Embryonic facial prominence (tissue), 1 donor: ENCODE measurements at regions not wholly inside any gene's neighbourhood (a gene's known extent, or its start where the extent isn't known, plus 50 kb on each side); places are given as distances from the start of the nearest gene placed in this dataset.

Experiments
- DNase-seq: peaks from one replicate; pipeline ENCODE4 v3.0.0-alpha.2; 2016; ENCODE audit errors: extremely low spot score

DNA sequence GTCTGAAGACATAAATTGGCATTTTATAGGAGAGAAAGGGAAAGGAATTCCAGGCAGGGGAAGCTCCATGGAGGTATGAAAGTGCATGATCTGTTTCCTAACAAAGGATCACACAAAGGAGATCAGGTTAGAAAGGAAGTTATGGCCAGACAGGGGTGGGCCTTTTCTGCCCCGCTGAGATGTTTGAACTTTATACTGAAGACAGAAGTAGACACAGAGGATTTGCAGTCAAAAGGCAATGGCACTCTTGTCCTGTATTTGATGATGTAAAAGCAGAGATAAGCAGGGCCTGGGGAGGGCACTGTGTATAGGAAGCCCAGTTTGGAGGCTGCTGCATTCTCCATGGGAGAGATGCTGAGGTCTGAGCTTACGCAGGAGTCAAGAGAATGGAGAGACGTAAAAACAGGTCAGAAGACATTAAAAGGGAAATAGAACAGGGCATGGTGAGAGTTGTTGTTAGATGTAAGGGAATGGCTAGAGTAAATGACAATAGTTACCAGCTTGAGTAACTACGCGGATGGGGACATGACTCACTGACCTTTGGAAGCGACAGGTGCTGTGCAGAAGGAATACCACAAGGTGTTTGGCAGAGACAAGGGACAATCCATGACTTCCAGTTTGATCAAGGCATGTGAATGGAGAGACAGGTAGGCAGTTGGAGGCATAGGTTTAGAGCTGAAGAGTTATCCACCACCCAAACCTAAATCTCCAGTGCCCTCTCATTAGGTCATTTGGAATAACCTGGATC is 190.6 kb upstream of the SASH1 start:
- no peak for DNase-seq

DNA sequence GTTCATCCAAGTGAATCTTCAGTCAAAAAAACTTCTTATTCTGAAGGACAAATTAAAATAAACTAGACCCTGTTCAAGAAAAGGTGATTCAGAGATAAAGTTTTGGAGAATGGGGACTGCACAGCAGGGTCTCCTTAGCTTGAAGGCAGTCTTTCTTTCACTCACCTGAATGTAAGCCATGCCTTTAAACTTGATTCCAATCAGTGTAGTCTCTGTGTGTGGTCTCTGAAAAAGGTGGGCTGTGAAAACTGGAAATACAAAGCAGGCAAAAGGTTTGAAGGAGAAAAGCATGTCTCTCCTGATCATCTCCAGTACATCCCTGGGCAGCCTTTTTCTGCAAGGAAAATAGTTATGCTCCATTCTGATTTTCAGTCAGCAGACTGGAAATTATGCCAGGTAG is 188.0 kb upstream of the SASH1 start:
- DNase-seq, result no peak

DNA sequence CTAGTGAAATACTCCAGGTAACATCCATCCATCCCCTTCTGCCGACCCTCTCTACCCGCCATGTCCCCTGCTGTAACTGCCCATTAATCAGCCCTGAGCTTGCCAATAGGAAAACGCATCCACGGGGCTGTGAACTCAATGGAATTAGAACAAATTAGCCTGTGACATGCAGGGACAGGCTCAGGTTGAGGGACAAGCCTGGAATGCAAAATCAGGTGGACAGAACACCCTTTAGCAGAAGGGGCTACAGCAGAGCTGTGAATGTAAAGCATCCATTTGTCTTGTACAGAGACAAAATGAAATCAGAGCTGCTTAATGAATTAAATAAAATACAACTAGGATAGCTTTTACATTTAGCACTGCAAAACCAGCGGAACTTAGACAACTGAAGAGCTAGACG is 187.3 kb upstream of the SASH1 start:
- DNase-seq, result no peak

DNA sequence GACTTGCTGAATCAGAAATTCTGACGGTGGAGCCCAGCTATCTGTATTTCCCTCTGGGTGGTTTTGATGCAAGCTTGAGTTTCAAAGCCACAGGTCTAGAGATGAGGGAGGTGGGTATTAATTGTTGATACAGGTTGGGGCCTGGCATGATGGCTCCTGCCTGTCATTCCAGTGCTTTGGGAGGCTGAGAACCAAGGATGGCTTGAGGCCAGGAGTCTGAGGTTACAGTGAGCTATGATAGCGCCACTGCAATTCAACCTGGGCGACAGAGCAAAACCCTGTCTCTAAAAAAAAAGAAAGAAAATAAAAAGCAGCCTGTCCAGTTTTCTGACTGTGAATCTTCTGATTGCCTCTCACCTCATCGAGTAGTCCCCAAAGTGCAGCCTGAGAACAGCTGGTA is 184.8 kb upstream of the SASH1 start:
- no peak for DNase-seq

DNA sequence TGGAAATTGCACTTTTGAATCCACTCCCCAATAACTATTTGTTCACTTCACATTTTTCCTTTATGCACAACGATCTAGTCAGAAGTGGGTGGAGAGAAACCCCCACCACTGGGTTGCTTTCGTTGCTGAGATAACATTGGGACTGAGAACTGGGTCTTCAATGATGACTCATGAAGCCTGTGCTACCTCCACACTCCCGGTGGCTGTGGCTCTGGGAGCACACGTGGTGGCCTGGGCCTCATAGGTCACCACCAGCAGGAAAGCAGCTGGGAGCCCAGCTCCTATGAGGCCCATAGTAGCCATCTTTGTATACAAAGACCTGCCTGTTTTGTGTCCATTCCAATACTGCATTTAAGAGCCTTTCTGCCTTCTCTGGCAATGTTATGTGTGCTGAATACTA is 178.0 kb upstream of the SASH1 start:
- DNase-seq, result no peak

DNA sequence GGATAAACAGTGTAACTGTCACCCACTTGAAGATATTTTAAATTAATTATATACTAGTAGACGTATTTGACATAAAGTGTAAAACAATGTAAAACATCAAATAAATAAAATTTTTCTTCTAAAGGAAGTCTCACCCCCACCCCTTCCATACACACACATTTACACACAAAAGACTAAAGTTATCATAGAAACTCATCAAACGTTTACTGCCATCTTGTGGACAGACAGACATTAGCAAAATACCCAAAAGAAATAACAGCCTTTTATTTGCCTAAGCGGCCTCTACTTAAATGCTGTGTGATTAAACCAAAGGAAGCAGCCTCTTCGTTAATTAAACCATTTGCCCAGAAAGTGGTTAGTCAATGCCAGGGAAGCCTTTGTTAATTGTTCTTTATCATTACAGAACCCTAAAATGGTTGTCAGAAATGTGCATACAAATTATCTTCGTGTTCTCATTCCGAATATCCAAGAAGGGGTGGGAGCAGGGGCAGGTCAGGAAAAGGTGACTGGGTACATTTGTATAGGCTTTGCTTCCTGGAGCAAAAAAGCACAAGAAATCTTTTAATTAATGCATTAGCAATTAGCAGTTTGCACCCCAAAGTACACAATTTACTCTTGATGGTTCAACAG is 176.2 kb upstream of the SASH1 start:
- DNase-seq, result peak; percentile 63

DNA sequence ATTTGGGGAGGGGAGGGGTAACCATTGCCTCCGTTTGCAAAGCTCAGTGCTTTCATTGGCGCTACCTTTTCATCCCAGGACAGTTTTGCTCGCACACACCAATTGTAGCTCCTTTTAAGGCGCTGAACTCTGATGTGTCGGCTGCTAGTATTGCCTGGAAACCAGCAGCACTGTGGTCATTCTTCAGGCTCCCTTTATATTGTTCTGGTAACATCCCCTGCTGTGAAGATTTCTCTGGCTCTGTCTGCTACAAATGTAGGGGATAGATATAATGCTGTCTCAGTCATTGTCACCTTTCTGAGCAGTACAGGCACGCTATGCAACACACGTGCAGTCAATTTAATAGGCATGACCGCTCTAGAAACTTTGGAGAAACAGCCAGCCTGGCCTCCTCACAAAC is 172.9 kb upstream of the SASH1 start:
- no peak for DNase-seq

DNA sequence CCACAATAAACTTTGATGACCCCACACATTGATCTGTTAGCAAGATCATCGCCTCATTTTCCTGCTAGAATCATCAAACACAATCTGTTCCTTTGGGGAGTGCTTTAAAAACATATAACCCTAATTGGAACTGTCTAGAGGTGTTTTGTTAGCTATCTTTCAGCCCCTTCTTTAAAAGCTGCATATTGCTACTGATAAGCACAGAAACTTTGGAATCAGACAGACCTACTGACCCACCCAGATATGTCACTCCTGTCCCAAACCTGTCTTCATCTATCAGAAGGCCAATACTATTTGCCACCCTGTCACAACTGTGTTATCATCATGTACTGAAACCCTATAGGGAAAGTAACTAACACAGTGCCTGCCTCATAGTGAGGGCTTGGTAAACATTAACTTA is 172.4 kb upstream of the SASH1 start:
- no peak for DNase-seq

DNA sequence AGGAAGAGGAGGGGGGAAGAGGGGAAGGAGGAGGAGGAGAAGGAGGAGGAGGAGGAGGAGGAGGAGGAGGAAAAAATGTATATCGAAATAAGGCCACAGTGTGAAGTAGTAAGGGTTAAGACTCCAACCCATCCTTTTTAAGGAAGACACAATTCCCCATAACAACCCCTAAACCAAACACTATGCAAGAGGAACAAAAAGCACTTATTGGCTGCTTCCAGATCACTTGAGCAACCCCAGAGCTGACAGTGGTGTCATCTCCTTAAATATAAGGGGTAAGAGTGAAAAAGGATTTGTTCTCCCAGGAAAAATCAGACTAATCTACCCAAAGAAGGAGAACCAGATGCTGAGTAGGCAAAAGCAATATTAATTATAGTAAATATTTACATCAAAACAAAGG is 169.1 kb upstream of the SASH1 start:
- DNase-seq, result no peak

DNA sequence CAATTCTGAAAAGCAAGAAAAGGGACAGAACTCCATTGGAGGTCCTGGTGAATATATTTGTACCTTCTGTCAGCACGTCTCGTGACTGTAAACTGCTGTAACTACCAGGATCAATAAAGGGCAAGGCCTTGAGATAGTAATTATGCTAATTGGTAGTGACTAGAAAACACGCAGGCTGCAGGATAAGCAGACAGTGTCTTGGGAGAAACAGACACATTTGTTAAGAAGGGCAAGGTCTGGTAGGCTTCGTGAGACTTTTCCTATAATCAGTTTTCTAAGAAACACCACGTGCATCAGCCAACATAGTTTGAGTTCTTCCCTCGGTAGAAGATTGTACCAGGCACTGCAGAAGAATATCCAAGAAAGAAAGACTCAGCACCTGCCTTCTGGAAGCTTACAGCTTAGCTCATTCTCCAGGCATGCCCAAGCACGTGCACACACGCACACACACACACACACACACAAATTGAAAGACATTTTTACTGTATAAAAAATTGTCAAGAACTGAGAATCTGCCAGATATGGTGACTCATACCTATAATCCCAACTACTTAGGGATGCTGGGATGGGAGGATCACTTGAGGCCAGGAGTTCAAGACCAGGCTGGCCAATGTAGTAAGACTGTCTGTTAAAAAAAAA is 167.0 kb upstream of the SASH1 start:
- no peak for DNase-seq

DNA sequence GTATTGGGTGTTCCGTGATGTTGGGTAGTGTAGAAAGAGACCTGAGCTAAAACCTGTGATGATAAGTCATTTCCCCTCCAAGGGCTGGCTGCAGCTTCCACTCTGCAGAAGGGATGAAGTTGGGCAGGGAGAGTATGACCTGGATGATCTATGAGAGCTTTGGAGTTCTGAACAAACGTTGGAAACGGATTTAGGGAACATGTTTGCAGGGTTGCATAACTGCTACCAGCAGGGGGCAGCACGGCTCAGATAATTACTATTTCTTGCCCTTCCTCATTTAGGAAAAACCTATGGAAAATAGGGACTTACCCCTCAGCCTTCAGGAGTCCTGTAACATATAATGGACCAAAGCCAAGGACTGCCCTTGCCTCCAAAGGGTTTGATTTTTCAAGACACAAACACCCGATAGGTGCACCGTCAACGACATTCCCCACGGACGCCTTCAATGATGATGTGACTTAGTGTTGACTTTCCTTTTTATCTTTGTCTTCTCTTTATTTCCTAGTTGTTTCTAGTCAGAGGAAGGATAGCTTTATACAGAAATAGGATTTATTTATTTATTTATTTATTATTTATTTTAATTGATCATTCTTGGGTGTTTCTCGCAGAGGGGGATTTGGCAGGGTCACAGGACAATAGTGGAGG is 164.9 kb upstream of the SASH1 start:
- no peak for DNase-seq

DNA sequence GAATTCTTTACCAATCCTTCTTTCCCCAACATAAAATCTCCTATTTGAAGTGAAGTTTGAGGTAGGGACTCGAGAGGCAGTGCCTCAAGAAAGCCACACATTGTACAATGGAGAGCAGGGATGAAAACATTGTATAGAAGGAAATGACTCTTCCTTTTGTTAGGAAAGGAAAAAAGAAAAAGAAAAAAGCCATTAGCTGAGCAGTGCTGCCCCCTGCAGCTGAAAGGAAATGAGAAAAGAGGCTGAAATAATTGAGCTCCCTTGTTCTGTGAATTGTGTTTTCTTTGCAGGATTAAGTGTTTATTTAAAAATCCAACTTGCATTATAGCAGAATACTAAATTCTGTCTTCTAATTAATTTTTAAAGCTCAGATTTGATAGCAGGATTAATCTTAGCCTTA is 162.9 kb upstream of the SASH1 start:
- no peak for DNase-seq

DNA sequence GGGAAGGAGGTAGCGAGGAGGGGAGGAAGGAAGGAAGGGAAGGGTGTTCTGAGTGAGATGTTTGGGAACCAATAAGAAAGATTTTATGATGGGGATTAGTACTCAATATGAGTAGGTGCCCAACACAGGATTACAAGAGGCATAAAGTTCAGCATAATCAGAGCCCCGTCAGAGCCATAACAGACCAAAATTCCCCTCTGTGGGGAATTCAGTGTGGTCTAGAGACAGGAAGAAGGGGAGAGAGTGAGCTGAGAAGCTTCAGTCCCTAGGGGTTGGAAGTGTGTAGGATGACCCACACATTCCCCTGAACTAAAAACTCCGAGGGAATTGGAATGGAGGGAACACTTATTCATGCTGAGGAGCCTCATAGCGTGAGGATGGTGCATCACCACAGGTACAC is 160.3 kb upstream of the SASH1 start:
- no peak for DNase-seq

DNA sequence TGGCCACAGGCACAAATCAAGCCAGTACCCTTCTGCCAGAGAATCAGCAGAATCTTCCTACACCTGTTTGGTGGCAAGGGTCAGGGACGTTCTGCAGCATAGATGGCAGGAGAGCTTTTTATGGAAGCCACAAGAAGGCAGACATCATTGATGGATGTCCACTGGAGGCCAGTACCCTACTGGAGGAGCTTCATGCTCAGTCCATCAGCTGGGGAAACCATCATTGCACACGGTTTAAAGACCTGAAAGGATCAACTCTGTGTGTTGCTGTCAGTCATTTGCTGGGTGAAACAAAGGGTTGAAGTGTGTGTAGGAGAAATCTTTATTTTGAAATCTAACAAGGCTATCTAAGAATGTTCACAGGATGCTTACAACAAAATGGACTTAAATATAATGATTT is 158.9 kb upstream of the SASH1 start:
- DNase-seq, result no peak

DNA sequence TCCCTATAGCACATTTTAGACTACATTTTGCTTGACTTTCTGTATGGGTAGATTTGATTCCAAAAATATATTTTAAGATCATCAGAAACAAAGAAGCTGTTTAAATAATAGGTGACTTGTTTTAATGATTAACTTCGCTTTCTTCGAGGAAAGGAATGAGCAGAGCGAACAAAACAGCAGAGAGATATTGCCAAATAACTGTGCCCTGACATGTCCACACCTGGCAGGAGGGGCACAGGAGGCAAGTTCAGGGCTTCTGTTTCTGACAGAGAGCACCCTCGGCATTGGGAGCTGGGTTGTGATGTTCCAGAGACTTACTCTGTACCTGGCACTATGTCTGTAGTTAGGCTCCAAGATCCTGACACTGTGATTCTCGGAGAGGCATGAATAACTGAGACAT is 155.7 kb upstream of the SASH1 start:
- no peak for DNase-seq

DNA sequence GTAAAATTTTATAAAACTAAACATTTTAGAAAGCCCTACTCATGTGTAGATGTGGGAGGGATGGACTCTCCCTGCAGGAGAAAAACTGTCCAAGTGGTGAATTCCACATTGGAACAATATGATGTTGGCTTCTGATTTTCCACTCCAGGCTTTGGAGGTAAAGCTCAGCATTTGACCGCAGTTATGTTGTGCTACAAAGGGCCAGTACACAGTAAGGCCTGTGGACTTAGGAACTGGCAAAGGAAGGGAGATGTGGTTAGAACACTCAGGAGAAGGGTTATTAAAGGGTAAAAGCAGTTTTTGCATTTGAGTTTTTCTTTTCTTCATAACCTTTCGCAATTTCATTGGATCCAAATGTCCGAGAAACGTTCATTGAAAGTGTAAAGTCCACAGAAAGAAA is 150.3 kb upstream of the SASH1 start:
- DNase-seq, result no peak

DNA sequence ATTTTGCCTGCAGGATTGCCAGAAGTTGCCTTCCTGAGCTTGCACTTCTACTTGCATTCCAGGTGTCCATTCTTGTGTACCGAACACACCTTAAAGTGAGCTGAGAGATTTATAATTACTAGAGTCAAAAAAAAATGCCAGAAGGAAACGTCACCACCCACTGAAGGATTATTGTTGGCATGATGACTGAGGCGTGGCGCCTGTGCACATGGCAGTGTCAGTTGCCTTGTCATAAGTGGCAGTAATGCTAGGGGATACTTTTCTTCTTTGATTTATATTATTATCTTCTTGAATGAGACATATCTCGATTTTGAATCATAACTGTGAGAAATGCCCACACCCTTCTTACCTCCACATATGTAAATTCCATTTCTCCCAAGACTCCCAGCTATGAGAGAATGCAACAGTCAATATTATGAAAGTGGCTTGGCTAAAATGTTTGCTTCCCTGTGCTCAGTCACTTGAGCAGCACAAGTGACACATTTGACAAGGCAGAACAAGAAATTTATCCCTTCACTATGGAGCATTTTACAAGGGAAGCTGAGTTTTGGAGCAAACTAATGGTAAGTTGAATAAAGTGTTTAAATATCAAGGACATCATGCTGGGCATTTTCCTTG is 149.5 kb upstream of the SASH1 start:
- no peak for DNase-seq

DNA sequence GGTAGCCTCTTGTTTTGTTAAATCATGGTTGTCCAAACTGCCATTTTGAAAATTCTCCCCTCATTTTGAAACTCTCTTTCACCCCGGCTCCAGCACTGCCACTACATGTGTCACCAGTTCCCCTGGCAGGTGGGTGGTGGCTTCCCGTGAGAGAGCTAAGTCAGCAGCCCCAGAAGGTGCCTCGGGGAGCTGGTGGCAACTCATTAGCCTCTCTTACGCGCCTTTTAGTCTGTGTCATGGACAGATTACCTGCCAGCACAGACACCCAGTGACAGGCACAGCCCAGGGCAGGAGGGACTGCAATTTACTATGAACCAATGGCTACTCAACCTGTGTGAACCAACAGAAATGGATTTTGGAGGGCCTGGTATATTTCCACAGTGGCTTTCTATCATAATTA is 147.1 kb upstream of the SASH1 start:
- DNase-seq, result no peak

DNA sequence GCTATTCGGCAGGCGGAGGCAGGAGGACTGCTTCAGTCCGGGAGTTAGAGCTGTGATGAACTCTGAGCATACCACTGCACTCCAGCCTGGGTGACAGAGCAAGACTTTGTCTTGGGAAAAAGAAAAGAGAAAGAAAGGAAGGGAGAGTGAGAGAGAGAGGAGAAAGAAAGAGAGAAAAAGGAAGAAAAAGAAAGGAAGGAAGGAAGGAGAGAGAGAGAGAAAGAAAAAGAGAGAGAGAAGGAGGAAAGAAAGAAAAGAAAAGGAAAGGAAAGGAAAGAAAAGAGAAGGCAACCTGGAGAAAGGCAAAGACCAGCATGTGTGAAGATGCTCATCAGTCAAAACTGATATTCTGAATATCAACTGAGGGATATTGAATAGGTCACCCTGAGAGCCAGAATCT is 143.1 kb upstream of the SASH1 start:
- DNase-seq, result no peak

DNA sequence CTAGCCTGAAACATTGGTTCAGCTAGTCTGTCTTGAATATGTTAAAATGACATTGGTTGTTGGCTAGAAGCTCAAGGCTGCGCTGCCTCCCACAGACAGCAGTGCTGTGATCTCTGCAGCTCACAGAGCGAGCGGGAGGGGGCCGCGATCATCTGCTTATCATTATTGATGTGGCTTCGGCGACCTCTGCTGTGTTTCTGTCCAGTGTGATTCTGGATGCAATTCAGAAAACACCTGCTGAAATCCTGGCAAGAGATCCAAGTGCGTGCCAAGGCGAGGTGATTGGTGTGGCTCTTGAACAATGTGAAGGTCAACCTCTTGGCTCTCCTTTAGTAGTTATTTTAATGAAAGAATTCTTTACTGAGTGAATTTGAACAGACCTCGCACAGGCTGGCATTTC is 142.3 kb upstream of the SASH1 start:
- no peak for DNase-seq

DNA sequence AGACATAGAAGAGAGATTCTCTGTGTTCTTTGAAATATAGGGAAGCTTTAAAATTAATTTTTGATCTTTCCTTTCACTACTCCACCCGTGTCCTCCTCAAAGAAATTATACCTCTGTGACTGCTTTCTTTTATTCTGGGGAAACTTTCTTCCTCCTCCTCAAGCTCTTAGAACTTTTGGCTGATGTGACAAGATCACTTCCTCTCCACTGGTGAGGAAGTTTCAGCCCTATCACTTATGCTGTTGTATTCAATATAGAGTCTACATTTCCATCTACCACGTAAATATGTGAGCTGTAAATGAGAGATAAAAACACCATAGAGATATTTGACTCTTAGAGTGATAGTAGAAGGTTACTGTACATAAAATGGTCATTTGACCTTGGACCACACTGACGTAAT is 141.9 kb upstream of the SASH1 start:
- DNase-seq, result no peak

DNA sequence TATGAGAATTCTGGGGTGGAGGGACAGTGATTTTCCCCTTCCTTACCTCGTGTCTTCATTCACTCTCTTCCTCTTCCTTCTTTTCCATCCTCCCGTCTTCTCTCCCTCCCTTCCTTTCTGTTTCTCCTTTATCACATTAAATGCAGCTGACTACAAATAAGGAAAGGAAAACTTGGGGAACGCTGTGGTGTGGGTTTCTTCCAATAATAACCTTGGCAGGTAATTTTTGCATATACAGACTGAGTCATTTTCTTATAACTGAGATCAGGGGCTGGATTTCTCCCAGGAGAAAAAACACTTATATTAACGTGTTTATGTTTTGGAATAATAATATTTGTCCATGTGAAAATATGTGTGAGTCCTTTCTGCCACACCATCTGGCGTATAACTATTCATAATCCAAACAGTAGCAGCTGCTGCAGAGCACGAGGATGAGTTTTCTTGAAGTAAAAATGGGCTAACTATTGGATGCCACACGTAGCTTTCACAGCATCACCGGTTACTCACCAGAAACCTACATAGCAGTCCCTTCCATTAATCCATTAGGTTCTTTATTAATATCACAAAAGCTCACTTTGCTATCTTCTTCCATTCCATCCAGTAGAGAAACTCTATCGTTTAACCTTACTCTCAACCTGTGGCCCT is 139.2 kb upstream of the SASH1 start:
- no peak for DNase-seq
